K562 (cell line): ENCODE measurements at regions not wholly inside any gene's neighbourhood (a gene's known extent, or its start where the extent isn't known, plus 50 kb on each side); places are given as distances from the start of the nearest gene placed in this dataset.

Experiments
- ATAC-seq: fragments of 200-7000 bp; cut with Tn5 transposase; 3 replicates; pipeline ENCODE4 v1.9.1; 2020; ENCODE audit warnings: moderate library complexity
- BruUV-seq: library from RNA; stranded (reverse); fragments of 400-500 nt; replicated peaks from 2 replicates; lab custom pipeline; 2021; lab: Mats Ljungman, UMichigan
- CTCF ChIA-PET: fragments of 300-600 bp; formaldehyde crosslinking; extraction: SDS; loops from one replicate; lab custom pipeline; 2021; ENCODE audit warnings: low intra/inter-chr PET ratio; lab: Yijun Ruan, JAX
- POLR2A ChIA-PET: fragments of 300-600, 350-650 bp; sonication (Branson Sonifier 250); formaldehyde crosslinking; extraction: SDS; loops from one replicate; lab custom pipeline; 2021; ENCODE audit warnings: antibody characterized with exemption, inconsistent platforms; lab: Yijun Ruan, JAX
- DNase-seq, 4 experiments: peaks; one replicate each; pipeline versions ENCODE4 v3.0.0 to v3.0.0-alpha.2; 2011 to 2018; ENCODE audit warnings: low spot score in 3 of 4, mixed read lengths in 3 of 4; ENCODE audit errors: extremely low read depth in 1 of 4
- FAIRE-seq: peaks from 2 replicates; lab custom pipeline; 2011; peaks lifted over from hg19 to GRCh38; lab: Jason Lieb, UNC
- H2AFZ ChIP-seq: 2 replicates; pipeline ENCODE4 v1.6.0; 2011; ENCODE audit warnings: low read depth, low read length, control low read depth, inconsistent platforms
- H3K27ac ChIP-seq: fragments of 200-600 bp; 3 replicates; pipeline ENCODE4 v1.8.0; 2011; ENCODE audit warnings: low read depth, mild to moderate bottlenecking, control low read depth, inconsistent platforms, low read length, moderate library complexity, mixed read lengths; ENCODE audit errors: extremely low read depth
- H3K27me3 ChIP-seq, 2 experiments: fragments of 300-600 bp in 1 of 2; 2 replicates in 1 of 2; 3 replicates in 1 of 2; pipeline versions ENCODE4 v1.6.0 to v1.8.0; 2011; ENCODE audit warnings: inconsistent platforms in 2 of 2, low read length in 2 of 2, mild to moderate bottlenecking in 1 of 2, mixed read lengths in 1 of 2, moderate library complexity in 1 of 2; ENCODE audit not compliant: control insufficient read depth in 2 of 2, insufficient read depth in 2 of 2
- H3K36me3 ChIP-seq: fragments of 300-600 bp; 3 replicates; pipeline ENCODE4 v1.8.0; 2011; ENCODE audit warnings: mild to moderate bottlenecking, low read length, inconsistent platforms; ENCODE audit not compliant: control insufficient read depth, insufficient read depth
- H3K4me1 ChIP-seq, 2 experiments: fragments of 200-600 bp in 1 of 2; replicated peaks in 1 of 2; 2 replicates in 1 of 2; 3 replicates in 1 of 2; pipeline versions ENCODE4 v1.5.1 to v1.8.0; 2011; ENCODE audit warnings: inconsistent platforms in 2 of 2, low read length in 2 of 2, mild to moderate bottlenecking in 1 of 2, mixed read lengths in 1 of 2, moderate library complexity in 1 of 2; ENCODE audit not compliant: control insufficient read depth in 2 of 2, insufficient read depth in 2 of 2
- H3K4me2 ChIP-seq: 2 replicates; pipeline ENCODE4 v1.6.1; 2011; ENCODE audit warnings: low read length, control low read depth, inconsistent platforms, mixed read lengths; ENCODE audit not compliant: insufficient read depth
- H3K4me3 ChIP-seq: fragments of 200-600 bp; sonication (generic), shearing (Covaris generic); 2 replicates; pipeline ENCODE4 v1.5.1; 2016; ENCODE audit warnings: control low read depth, inconsistent platforms
- H3K79me2 ChIP-seq: fragments of 200-600 bp; 3 replicates; pipeline ENCODE4 v1.8.0; 2011; ENCODE audit warnings: low read length, inconsistent platforms; ENCODE audit not compliant: control insufficient read depth, insufficient read depth
- H3K9ac ChIP-seq, 2 experiments: 2 replicates each; pipeline versions ENCODE4 v1.6.0 to v1.6.1; 2011; ENCODE audit warnings: low read depth in 2 of 2, low read length in 2 of 2, control low read depth in 1 of 2, inconsistent platforms in 1 of 2, mild to moderate bottlenecking in 1 of 2, mixed read lengths in 1 of 2; ENCODE audit not compliant: insufficient read depth in 1 of 2
- H3K9me1 ChIP-seq: one replicate; pipeline ENCODE4 v1.6.0; 2011; ENCODE audit warnings: inconsistent platforms, mild to moderate bottlenecking, low read length, moderate library complexity; ENCODE audit not compliant: control insufficient read depth, insufficient read depth
- H3K9me3 ChIP-seq: replicated peaks from 2 replicates; pipeline ENCODE4 v1.5.1; 2011; ENCODE audit warnings: low read depth, low read length, inconsistent platforms; ENCODE audit not compliant: control insufficient read depth, insufficient read depth
- H4K20me1 ChIP-seq: replicated peaks from 2 replicates; pipeline ENCODE4 v1.6.1; 2011; ENCODE audit warnings: low read length, inconsistent platforms, mixed read lengths; ENCODE audit not compliant: control insufficient read depth, insufficient read depth
- HNRNPUL1 ChIP-seq: fragments of 200-400 bp; formaldehyde crosslinking; IDR thresholded peaks from 2 replicates; pipeline ENCODE4 v1.6.1; 2017; ENCODE audit warnings: low read length
- KLF6 ChIP-seq: fragments of 250-450 bp; sonication (Bioruptor Pico); IDR thresholded peaks from 2 replicates; pipeline ENCODE4 v1.4.0; 2020; ENCODE audit warnings: mild to moderate bottlenecking, moderate library complexity, borderline replicate concordance
- L3MBTL2 ChIP-seq: fragments of 450-650 bp; IDR thresholded peaks from 2 replicates; pipeline ENCODE4 v1.6.1; 2016; ENCODE audit warnings: mild to moderate bottlenecking, moderate library complexity
- NCOA2 ChIP-seq, 2 experiments: fragments of 450-650 bp; IDR thresholded peaks; 2 replicates each; pipeline ENCODE4 v1.6.1; 2018; ENCODE audit warnings: mild to moderate bottlenecking in 2 of 2, moderate library complexity in 1 of 2; ENCODE audit not compliant: partially characterized antibody in 2 of 2
- ZNF589 ChIP-seq: fragments of 200-800 bp; sonication (Bioruptor generic); IDR thresholded peaks from 2 replicates; pipeline ENCODE4 v1.6.1; 2016; ENCODE audit warnings: low read depth, missing genetic modification characterization, missing compliant biosample characterization
- ZNF766 ChIP-seq: fragments of 200-800 bp; sonication (Bioruptor generic); conservative IDR thresholded peaks from 2 replicates; pipeline ENCODE4 v1.6.1; 2016; ENCODE audit warnings: missing genetic modification characterization, missing compliant biosample characterization
- ZNF79 ChIP-seq: fragments of 250-450 bp; sonication (Bioruptor Pico); IDR thresholded peaks from 2 replicates; pipeline ENCODE4 v1.4.0; 2020; ENCODE audit warnings: low read depth, mild to moderate bottlenecking, moderate library complexity
- WGBS: fragments of 100-300 bp; shearing (Covaris generic); methylation state at CpG from one replicate; pipeline ENCODE4 v1.1.6; 2016; ENCODE audit warnings: low coverage, mixed read lengths; ENCODE audit not compliant: insufficient coverage; ENCODE audit errors: missing lambda C conversion rate; 5-methylcytosine and 5-hydroxymethylcytosine counted together
- in situ Hi-C: fragments of 300-500 bp; cut with MboI; formaldehyde crosslinking; loops from 4 replicates; pipeline ENCODE4 v1.15.0; 2018; ENCODE audit warnings: inconsistent platforms, mixed read lengths
- intact Hi-C: fragments of 100-400 bp; cut with micrococcal nuclease; formaldehyde crosslinking; loops from 2 replicates; pipeline ENCODE4 v1.14.2; 2022
- TF ChIP-seq, protein P1 (sequence below): fragments of 450-650 bp; IDR thresholded peaks from 2 replicates; pipeline ENCODE4 v1.6.1; 2016; ENCODE audit warnings: mild to moderate bottlenecking, moderate library complexity
- TF ChIP-seq, protein P2 (sequence below): fragments of 250-450 bp; sonication (Bioruptor Pico); IDR thresholded peaks from 2 replicates; pipeline ENCODE4 v1.4.0; 2020; ENCODE audit warnings: borderline replicate concordance

GRCh38 chr2:176936410-176936809 is 276.2 kb upstream of the HNRNPA3 start:
- POLR2A ChIA-PET: no interaction called here
- FAIRE-seq: no peak
- intact Hi-C loops: no loop called here
- TF ChIP-seq ZNF589: peak; percentile 58; the same call in 1 of the 2 replicates
- TF ChIP-seq L3MBTL2: peak; percentile 75
- peak; percentile 24; the same call in 1 of the 2 replicates for TF ChIP-seq ZNF79
- 0 out of 2 replicates have a peak, but pooled peaks have one; percentile 47 for TF ChIP-seq ZNF766 (CRISPR knock-in tag)
- TF ChIP-seq, protein P1, sequence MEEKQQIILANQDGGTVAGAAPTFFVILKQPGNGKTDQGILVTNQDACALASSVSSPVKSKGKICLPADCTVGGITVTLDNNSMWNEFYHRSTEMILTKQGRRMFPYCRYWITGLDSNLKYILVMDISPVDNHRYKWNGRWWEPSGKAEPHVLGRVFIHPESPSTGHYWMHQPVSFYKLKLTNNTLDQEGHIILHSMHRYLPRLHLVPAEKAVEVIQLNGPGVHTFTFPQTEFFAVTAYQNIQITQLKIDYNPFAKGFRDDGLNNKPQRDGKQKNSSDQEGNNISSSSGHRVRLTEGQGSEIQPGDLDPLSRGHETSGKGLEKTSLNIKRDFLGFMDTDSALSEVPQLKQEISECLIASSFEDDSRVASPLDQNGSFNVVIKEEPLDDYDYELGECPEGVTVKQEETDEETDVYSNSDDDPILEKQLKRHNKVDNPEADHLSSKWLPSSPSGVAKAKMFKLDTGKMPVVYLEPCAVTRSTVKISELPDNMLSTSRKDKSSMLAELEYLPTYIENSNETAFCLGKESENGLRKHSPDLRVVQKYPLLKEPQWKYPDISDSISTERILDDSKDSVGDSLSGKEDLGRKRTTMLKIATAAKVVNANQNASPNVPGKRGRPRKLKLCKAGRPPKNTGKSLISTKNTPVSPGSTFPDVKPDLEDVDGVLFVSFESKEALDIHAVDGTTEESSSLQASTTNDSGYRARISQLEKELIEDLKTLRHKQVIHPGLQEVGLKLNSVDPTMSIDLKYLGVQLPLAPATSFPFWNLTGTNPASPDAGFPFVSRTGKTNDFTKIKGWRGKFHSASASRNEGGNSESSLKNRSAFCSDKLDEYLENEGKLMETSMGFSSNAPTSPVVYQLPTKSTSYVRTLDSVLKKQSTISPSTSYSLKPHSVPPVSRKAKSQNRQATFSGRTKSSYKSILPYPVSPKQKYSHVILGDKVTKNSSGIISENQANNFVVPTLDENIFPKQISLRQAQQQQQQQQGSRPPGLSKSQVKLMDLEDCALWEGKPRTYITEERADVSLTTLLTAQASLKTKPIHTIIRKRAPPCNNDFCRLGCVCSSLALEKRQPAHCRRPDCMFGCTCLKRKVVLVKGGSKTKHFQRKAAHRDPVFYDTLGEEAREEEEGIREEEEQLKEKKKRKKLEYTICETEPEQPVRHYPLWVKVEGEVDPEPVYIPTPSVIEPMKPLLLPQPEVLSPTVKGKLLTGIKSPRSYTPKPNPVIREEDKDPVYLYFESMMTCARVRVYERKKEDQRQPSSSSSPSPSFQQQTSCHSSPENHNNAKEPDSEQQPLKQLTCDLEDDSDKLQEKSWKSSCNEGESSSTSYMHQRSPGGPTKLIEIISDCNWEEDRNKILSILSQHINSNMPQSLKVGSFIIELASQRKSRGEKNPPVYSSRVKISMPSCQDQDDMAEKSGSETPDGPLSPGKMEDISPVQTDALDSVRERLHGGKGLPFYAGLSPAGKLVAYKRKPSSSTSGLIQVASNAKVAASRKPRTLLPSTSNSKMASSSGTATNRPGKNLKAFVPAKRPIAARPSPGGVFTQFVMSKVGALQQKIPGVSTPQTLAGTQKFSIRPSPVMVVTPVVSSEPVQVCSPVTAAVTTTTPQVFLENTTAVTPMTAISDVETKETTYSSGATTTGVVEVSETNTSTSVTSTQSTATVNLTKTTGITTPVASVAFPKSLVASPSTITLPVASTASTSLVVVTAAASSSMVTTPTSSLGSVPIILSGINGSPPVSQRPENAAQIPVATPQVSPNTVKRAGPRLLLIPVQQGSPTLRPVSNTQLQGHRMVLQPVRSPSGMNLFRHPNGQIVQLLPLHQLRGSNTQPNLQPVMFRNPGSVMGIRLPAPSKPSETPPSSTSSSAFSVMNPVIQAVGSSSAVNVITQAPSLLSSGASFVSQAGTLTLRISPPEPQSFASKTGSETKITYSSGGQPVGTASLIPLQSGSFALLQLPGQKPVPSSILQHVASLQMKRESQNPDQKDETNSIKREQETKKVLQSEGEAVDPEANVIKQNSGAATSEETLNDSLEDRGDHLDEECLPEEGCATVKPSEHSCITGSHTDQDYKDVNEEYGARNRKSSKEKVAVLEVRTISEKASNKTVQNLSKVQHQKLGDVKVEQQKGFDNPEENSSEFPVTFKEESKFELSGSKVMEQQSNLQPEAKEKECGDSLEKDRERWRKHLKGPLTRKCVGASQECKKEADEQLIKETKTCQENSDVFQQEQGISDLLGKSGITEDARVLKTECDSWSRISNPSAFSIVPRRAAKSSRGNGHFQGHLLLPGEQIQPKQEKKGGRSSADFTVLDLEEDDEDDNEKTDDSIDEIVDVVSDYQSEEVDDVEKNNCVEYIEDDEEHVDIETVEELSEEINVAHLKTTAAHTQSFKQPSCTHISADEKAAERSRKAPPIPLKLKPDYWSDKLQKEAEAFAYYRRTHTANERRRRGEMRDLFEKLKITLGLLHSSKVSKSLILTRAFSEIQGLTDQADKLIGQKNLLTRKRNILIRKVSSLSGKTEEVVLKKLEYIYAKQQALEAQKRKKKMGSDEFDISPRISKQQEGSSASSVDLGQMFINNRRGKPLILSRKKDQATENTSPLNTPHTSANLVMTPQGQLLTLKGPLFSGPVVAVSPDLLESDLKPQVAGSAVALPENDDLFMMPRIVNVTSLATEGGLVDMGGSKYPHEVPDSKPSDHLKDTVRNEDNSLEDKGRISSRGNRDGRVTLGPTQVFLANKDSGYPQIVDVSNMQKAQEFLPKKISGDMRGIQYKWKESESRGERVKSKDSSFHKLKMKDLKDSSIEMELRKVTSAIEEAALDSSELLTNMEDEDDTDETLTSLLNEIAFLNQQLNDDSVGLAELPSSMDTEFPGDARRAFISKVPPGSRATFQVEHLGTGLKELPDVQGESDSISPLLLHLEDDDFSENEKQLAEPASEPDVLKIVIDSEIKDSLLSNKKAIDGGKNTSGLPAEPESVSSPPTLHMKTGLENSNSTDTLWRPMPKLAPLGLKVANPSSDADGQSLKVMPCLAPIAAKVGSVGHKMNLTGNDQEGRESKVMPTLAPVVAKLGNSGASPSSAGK: peak; percentile 32; the same call in 1 of the 2 replicates
- no peak for TF ChIP-seq HNRNPUL1
- no peak for TF ChIP-seq NCOA2 (IDR thresholded peaks at IDR 0.05; ENCODE audit: partially characterized antibody in 2 of 2)
- TF ChIP-seq, protein P2, sequence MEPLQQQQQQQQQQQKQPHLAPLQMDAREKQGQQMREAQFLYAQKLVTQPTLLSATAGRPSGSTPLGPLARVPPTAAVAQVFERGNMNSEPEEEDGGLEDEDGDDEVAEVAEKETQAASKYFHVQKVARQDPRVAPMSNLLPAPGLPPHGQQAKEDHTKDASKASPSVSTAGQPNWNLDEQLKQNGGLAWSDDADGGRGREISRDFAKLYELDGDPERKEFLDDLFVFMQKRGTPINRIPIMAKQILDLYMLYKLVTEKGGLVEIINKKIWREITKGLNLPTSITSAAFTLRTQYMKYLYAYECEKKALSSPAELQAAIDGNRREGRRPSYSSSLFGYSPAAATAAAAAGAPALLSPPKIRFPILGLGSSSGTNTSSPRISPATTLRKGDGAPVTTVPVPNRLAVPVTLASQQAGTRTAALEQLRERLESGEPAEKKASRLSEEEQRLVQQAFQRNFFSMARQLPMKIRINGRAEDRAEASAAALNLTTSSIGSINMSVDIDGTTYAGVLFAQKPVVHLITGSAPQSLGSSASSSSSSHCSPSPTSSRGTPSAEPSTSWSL: no peak
- 0 out of 2 replicates have a peak, but pooled peaks have one; percentile 52 for TF ChIP-seq KLF6 (CRISPR knock-in tag)

More at GRCh38 chr2:176936410-176936809, 276.2 kb upstream of the HNRNPA3 start:
- H2AFZ ChIP-seq: no peak overlapping the region
- DNase-seq: no peak
- WGBS: 0% methylated on average over 3 of the region's 3 CpGs
- no peak overlapping the region for H3K27ac ChIP-seq
- H3K9me3 ChIP-seq: no peaks in the 10 kb centered on the region
- no peaks in the 10 kb centered on the region for H4K20me1 ChIP-seq
- H3K4me3 ChIP-seq: no peak overlapping the region
- no TSS peak for BruUV-seq
- in situ Hi-C loops: no loop called here
- ATAC-seq: no peak
- CTCF ChIA-PET: no interaction called here
- H3K9me1 ChIP-seq: no peaks in the 10 kb centered on the region
- no peak overlapping the region for H3K4me2 ChIP-seq
- peaks cover 0 to 4% of the 10 kb centered on the region in 2 experiments; a peak in 1 of 5 replicates for H3K27me3 ChIP-seq
- no peak overlapping the region for H3K9ac ChIP-seq
- H3K79me2 ChIP-seq: no peaks in the 10 kb centered on the region
- H3K36me3 ChIP-seq: no peaks in the 10 kb centered on the region
- H3K4me1 ChIP-seq: no peaks in the 10 kb centered on the region; a peak in 2 of 5 replicates
